Transverse colon (tissue), 3 donors: ENCODE measurements at regions not wholly inside any gene's neighbourhood (a gene's known extent, or its start where the extent isn't known, plus 50 kb on each side); places are given as distances from the start of the nearest gene placed in this dataset.

Experiments used
- CTCF ChIP-seq, 5 experiments: fragments of 200-600 bp in 3 of 5; fragments of 450-650 bp in 2 of 5; sonication (generic) in 3 of 5; IDR thresholded peaks; 1 replicate in 2 of 5; 2 replicates in 3 of 5; pipeline ENCODE4 v1.5.1; 2016 to 2017; ENCODE audit warnings: antibody characterized with exemption in 5 of 5, inconsistent platforms in 3 of 5, mild to moderate bottlenecking in 2 of 5, moderate library complexity in 1 of 5
- POLR2A ChIP-seq: fragments of 450-650 bp; IDR thresholded peaks from one replicate; pipeline ENCODE4 v1.6.1; 2016; ENCODE audit warnings: antibody characterized with exemption, mild to moderate bottlenecking, moderate library complexity

GRCh38 chr5:158524070-158524469 is 575.6 kb downstream of the EBF1 start:
- no peak for TF ChIP-seq CTCF (IDR thresholded peaks at IDR 0.05)
- TF ChIP-seq POLR2A, result no peak
